ENCODE measurements at regions not wholly inside any gene's neighbourhood (a gene's known extent, or its start where the extent isn't known, plus 50 kb on each side); places are given as distances from the start of the nearest gene placed in this dataset.

DNA sequence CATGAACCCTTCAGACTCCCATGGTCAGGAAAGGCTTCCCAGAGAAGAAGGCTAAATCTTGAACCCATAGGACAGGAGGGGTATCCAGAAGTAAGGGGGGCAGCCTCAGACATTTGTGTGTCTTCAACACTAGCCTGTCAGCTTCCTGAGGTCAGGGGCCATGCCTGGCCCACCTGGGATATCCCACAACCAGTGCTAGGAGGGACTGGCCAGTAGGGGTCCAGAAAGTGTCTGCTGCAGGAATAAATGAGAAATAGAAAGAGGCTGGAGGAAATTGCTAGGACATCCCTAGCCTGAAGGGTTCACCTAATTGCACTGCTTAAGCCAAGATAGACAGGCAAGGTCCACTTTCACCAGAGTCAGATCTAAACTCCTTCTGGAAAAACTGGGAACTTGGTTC lies 799.6 kb upstream of the ID2 start:
- H3K4me3 ChIP-seq = no peak overlapping the region
- DNase-seq (ENCODE audit: low spot score) = no peak
- H3K27ac ChIP-seq = no peak overlapping the region
- H3K9me3 ChIP-seq = no peaks in the 10 kb centered on the region
- H3K36me3 ChIP-seq = no peaks in the 10 kb centered on the region
- TF ChIP-seq, protein P1, sequence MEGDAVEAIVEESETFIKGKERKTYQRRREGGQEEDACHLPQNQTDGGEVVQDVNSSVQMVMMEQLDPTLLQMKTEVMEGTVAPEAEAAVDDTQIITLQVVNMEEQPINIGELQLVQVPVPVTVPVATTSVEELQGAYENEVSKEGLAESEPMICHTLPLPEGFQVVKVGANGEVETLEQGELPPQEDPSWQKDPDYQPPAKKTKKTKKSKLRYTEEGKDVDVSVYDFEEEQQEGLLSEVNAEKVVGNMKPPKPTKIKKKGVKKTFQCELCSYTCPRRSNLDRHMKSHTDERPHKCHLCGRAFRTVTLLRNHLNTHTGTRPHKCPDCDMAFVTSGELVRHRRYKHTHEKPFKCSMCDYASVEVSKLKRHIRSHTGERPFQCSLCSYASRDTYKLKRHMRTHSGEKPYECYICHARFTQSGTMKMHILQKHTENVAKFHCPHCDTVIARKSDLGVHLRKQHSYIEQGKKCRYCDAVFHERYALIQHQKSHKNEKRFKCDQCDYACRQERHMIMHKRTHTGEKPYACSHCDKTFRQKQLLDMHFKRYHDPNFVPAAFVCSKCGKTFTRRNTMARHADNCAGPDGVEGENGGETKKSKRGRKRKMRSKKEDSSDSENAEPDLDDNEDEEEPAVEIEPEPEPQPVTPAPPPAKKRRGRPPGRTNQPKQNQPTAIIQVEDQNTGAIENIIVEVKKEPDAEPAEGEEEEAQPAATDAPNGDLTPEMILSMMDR (IDR thresholded peaks at IDR 0.05) = no peak
- ATAC-seq (ENCODE audit: insufficient number of reproducible peaks, low FRiP score, low read depth) = no peak
- H3K4me1 ChIP-seq (ENCODE audit: control insufficient read depth in 1 of 2, low read depth in 2 of 2) = no peaks in the 10 kb centered on the region
- no peaks in the 10 kb centered on the region for H3K27me3 ChIP-seq (replicated peaks; ENCODE audit: insufficient read depth)

DNA sequence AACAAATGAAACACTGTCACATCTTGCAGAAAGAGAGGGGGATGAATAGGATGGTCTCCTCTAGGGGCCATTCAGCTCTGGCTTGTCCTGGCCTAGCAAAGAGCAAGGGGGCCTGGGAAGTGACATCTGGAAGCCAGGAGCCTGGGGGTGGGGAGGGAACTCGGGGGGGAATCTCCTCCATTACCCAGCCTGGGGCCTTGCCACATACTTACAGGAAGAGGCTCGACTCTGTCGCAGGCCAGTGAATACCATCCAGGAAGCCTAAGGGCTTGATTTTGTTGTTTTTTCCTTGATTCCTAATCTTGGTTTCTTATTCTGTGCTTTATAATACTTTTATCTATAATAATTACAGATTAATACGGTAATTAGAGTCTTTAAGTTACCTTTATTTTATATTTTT lies 797.5 kb upstream of the ID2 start:
- no peaks in the 10 kb centered on the region for H3K4me1 ChIP-seq (ENCODE audit: control insufficient read depth in 1 of 2, low read depth in 2 of 2)
- no peaks in the 10 kb centered on the region for H3K9me3 ChIP-seq
- no peak for DNase-seq (ENCODE audit: low spot score)
- no peaks in the 10 kb centered on the region for H3K27me3 ChIP-seq (replicated peaks; ENCODE audit: insufficient read depth)
- no peak overlapping the region for H3K27ac ChIP-seq
- no peak for ATAC-seq (ENCODE audit: insufficient number of reproducible peaks, low FRiP score, low read depth)
- H3K36me3 ChIP-seq = no peaks in the 10 kb centered on the region
- TF ChIP-seq, protein P1 (IDR thresholded peaks at IDR 0.05) = no peak
- H3K4me3 ChIP-seq = no peak overlapping the region

DNA sequence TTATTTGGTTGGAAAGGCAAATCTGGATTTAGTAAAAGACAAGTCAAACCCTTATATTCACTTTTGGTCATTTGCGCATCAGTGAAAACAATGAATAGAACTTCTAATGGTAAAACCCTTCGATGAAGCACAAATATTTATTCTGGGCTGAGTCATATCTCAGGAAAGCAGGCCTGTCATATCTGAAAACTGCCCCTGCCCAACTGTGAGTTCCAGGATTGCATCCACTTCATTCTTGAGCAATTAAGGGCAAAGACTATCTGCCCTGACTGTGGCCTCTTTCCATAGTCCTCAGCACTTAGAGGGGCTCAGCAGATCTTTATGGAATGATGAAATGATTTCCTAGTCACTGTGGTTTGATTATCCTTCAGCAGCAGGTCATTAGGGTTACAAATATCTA lies 795.2 kb upstream of the ID2 start:
- H3K27me3 ChIP-seq (replicated peaks; ENCODE audit: insufficient read depth) = no peaks in the 10 kb centered on the region
- no peak for ATAC-seq (ENCODE audit: insufficient number of reproducible peaks, low FRiP score, low read depth)
- H3K4me1 ChIP-seq (ENCODE audit: control insufficient read depth in 1 of 2, low read depth in 2 of 2) = no peaks in the 10 kb centered on the region
- H3K4me3 ChIP-seq = no peak overlapping the region
- TF ChIP-seq, protein P1 (IDR thresholded peaks at IDR 0.05) = no peak
- H3K27ac ChIP-seq = no peak overlapping the region
- no peaks in the 10 kb centered on the region for H3K36me3 ChIP-seq
- DNase-seq (ENCODE audit: low spot score) = no peak
- no peaks in the 10 kb centered on the region for H3K9me3 ChIP-seq

DNA sequence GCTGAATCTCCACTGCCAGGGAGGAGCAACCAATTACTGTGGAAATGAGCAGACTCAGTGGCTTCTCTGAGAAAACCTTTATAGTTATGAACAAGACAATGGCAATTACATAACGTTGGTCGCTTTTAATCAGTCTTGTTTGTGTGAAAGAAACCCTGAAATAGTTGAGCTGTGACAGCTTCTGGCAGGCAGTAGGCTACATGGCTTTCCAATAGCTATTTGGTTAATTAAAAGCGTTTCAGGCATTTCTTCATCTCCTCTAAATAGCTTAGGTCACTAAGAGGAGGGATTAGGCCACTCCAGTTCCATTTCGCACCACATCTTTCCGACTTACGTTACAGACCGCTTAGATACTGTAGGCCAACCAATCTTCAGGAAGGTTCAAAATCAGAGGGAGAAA lies 794.4 kb upstream of the ID2 start:
- DNase-seq (ENCODE audit: low spot score) (no peak), ATAC-seq (ENCODE audit: insufficient number of reproducible peaks, low FRiP score, low read depth) (no peak)
- no peaks in the 10 kb centered on the region for H3K9me3 ChIP-seq
- H3K27me3 ChIP-seq (replicated peaks; ENCODE audit: insufficient read depth) = no peaks in the 10 kb centered on the region
- H3K27ac ChIP-seq = no peak overlapping the region
- H3K4me1 ChIP-seq (ENCODE audit: control insufficient read depth in 1 of 2, low read depth in 2 of 2) = no peaks in the 10 kb centered on the region
- H3K36me3 ChIP-seq = no peaks in the 10 kb centered on the region
- no peak overlapping the region for H3K4me3 ChIP-seq
- TF ChIP-seq, protein P1 (IDR thresholded peaks at IDR 0.05) = no peak

DNA sequence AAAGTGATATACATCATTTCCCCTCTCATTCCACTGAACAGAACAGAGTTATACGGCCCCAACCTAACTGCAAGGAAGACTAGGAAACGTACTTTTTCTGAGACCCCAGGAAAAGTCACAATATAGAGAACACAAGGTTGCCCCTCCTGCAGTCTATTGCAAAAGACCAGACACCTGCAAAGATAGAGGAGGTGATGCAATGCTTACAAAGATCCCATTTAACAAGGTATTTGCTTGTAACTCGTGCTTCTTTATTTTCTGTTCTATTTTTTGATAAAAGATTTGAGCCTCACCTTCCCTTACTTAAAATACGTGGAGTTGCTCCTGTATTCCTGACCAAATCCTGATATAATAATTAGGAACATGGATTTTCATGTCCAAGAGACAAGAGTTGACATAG lies 793.0 kb upstream of the ID2 start:
- H3K27ac ChIP-seq = no peak overlapping the region
- no peaks in the 10 kb centered on the region for H3K27me3 ChIP-seq (replicated peaks; ENCODE audit: insufficient read depth)
- TF ChIP-seq, protein P1 (IDR thresholded peaks at IDR 0.05) = no peak
- no peaks in the 10 kb centered on the region for H3K9me3 ChIP-seq
- no peaks in the 10 kb centered on the region for H3K36me3 ChIP-seq
- ATAC-seq (ENCODE audit: insufficient number of reproducible peaks, low FRiP score, low read depth) (no peak), DNase-seq (ENCODE audit: low spot score) (no peak)
- H3K4me1 ChIP-seq (ENCODE audit: control insufficient read depth in 1 of 2, low read depth in 2 of 2) = no peaks in the 10 kb centered on the region
- no peak overlapping the region for H3K4me3 ChIP-seq

Data from thoracic aorta (tissue), 2 donors.